Spinal cord (tissue), 9 donors: ENCODE measurements at regions not wholly inside any gene's neighbourhood (a gene's known extent, or its start where the extent isn't known, plus 50 kb on each side); places are given as distances from the start of the nearest gene placed in this dataset.

Experiments
- DNase-seq, 6 donors: peaks; one replicate each; pipeline versions ENCODE4 v3.0.0 to v3.0.0-alpha.2; 2013 to 2015; ENCODE audit warnings: low spot score in 6 of 6, low read depth in 4 of 6
- H3K27ac ChIP-seq: one replicate; pipeline ENCODE4 v1.5.1; 2013; ENCODE audit warnings: low read depth, low read length, control low read depth
- H3K27me3 ChIP-seq: one replicate; pipeline ENCODE4 v1.6.1; 2013; ENCODE audit warnings: low read length; ENCODE audit not compliant: control insufficient read depth, insufficient read depth
- H3K36me3 ChIP-seq: one replicate; pipeline ENCODE4 v1.6.1; 2013; ENCODE audit warnings: low read length; ENCODE audit not compliant: control insufficient read depth, insufficient read depth
- H3K4me1 ChIP-seq: one replicate; pipeline ENCODE4 v1.6.1; 2013; ENCODE audit warnings: low read length; ENCODE audit not compliant: control insufficient read depth, insufficient read depth
- H3K4me3 ChIP-seq: one replicate; pipeline ENCODE4 v1.5.1; 2013; ENCODE audit warnings: low read depth, low read length, control low read depth
- H3K9me3 ChIP-seq: one replicate; pipeline ENCODE4 v1.6.1; 2013; ENCODE audit warnings: low read length; ENCODE audit not compliant: control insufficient read depth, insufficient read depth
- WGBS: methylation state at CpG from one replicate; pipeline ENCODE4 v1.1.5; 2013; ENCODE audit warnings: missing lambda C conversion rate; ENCODE audit not compliant: insufficient coverage; 5-methylcytosine and 5-hydroxymethylcytosine counted together
- donor health status: healthy.

- H3K9me3 ChIP-seq = no peaks in the 10 kb centered on the region
- no peak overlapping the region for H3K4me3 ChIP-seq
- no peaks in the 10 kb centered on the region for H3K36me3 ChIP-seq
- H3K27me3 ChIP-seq = no peaks in the 10 kb centered on the region
- no peaks in the 10 kb centered on the region for H3K4me1 ChIP-seq
- DNase-seq = no peak
- no peak overlapping the region for H3K27ac ChIP-seq
- WGBS = no CpG with 5 or more reads among the region's 2 CpGs
Observed at GRCh38 chr5:83848941-83849340, 128.3 kb upstream of the HAPLN1 start.

GRCh38 chr5:83846624-83847350, 126.1 kb upstream of the HAPLN1 start:
- Histone ChIP-seq H3K9me3 (no peaks in the 10 kb centered on the region), H3K27ac (no peak overlapping the region), H3K4me1 (no peaks in the 10 kb centered on the region), H3K27me3 (no peaks in the 10 kb centered on the region), H3K36me3 (no peaks in the 10 kb centered on the region), H3K4me3 (no peak overlapping the region)
- no peak for DNase-seq
- 64% methylated on average over 1 of the region's 3 CpGs for WGBS

DNA sequence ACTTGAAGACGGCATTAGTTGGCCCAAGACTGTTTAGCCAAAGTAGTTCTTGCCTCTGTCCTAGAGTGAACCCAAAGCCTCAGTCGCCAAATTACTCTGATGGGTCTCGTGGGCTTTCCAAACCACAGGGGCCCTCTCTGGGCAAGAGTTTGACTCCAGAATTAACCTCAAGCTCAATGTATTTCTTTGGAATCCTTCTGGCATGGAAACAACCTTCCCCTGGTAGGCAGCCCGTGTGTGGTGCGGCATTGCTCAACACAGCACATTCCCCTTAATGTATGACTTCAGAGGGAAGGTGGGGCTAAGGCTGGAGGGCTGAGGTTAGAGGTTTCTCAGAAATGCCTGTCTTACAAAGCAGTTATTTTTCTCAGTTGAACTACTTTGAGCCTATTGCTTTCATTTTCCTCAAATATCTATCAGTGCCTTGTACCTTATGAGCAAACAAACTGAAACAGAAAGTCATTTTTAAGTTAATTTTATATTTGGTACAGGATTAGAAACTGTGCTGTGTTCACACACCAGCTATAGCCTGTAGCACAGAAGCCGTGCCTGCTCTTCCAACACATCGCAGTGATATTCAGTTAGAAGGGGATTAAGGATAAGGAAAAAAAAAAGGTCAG, 123.9 kb upstream of the HAPLN1 start:
- 94% methylated on average over 3 of the region's 7 CpGs for WGBS
- H3K4me3 ChIP-seq = no peak overlapping the region

DNA sequence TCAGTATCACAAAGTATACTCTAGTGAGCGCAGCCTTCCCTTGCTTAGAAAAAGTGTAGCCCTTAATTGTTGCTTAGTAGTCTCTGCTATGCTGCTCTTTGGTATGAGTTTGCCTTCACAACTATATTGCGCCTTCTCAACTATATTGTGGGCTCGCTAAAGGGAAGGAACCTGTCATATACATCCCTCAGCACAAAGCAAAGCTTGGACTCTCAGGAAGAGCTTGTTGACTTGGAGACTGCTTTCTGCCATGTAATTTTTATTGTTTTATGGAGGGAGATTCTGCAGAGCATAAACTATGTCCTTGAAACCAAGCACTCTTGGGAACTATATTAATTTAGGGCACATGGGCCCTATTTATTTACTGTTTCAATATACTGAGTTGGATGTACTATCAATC, 119.1 kb upstream of the HAPLN1 start:
- no peak for DNase-seq
- no CpG with 5 or more reads among the region's 3 CpGs for WGBS

More for the DNA sequence above, 123.9 kb upstream of the HAPLN1 start:
- H3K27ac ChIP-seq = no peak overlapping the region
- no peaks in the 10 kb centered on the region for H3K4me1 ChIP-seq
- no peaks in the 10 kb centered on the region for H3K36me3 ChIP-seq
- no peaks in the 10 kb centered on the region for H3K9me3 ChIP-seq
- no peaks in the 10 kb centered on the region for H3K27me3 ChIP-seq
- no peak for DNase-seq

DNA sequence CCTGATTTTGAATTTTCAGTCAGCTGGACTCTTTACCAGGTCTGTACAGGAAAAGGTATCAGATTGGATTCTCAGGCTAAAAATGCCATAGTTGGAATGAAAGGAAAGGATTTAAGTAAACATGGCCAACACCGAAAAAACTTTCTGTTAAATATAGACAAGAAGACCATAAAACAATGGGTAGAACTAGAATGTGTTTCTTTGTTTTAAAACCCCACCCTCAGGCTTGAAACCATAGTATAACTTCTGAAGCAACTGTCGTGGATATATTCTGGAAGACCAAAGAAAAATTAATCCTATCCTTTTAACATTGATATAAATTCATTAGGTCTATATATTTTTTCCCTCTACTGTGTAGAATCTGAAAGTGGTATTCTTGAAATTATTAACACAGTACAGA, 118.6 kb upstream of the HAPLN1 start:
- DNase-seq = no peak
- no peak overlapping the region for H3K4me3 ChIP-seq
- no peaks in the 10 kb centered on the region for H3K4me1 ChIP-seq
- H3K9me3 ChIP-seq = no peaks in the 10 kb centered on the region
- WGBS = no CpG with 5 or more reads among the region's 2 CpGs
- no peak overlapping the region for H3K27ac ChIP-seq
- H3K27me3 ChIP-seq = no peaks in the 10 kb centered on the region
- H3K36me3 ChIP-seq = no peaks in the 10 kb centered on the region

More for the DNA sequence above, 119.1 kb upstream of the HAPLN1 start:
- Histone ChIP-seq H3K36me3 (no peaks in the 10 kb centered on the region), H3K4me1 (no peaks in the 10 kb centered on the region), H3K9me3 (no peaks in the 10 kb centered on the region), H3K27me3 (no peaks in the 10 kb centered on the region), H3K27ac (no peak overlapping the region), H3K4me3 (no peak overlapping the region)

GRCh38 chr5:83837265-83837907, 116.7 kb upstream of the HAPLN1 start:
- Histone ChIP-seq H3K27ac (no peak overlapping the region), H3K27me3 (no peaks in the 10 kb centered on the region), H3K36me3 (no peaks in the 10 kb centered on the region), H3K4me1 (no peaks in the 10 kb centered on the region), H3K9me3 (no peaks in the 10 kb centered on the region), H3K4me3 (no peak overlapping the region)
- whole genome bisulfite sequencing = 88% methylated on average over 1 of the region's 4 CpGs
- DNase-seq = peak in 1 of 6 donors; percentile 58

DNA sequence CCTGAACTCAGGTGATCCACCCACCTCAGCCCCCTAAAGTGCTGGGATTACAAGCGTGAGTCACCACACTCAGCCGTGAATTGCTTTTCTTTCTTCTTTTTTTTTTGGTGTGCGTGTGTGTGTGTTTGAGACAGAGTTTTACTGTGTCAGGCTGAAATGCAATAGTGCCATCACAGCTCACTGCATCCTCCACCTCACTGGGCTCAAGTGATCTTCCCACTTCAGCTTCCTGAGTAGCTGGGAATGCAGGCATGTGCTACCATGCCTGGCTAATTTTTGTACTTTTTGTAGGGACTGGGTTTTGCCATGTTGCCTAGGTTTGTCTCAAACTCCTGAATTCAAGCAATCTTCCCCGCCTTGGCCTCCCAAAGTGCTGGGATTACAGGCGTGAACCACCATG, 113.7 kb upstream of the HAPLN1 start:
- no peaks in the 10 kb centered on the region for H3K9me3 ChIP-seq
- no CpG with 5 or more reads among the region's 5 CpGs for WGBS
- DNase-seq = no peak
- H3K27ac ChIP-seq = no peak overlapping the region
- H3K4me1 ChIP-seq = no peaks in the 10 kb centered on the region
- no peak overlapping the region for H3K4me3 ChIP-seq
- no peaks in the 10 kb centered on the region for H3K36me3 ChIP-seq
- no peaks in the 10 kb centered on the region for H3K27me3 ChIP-seq

- Histone ChIP-seq H3K9me3 (no peaks in the 10 kb centered on the region), H3K36me3 (no peaks in the 10 kb centered on the region), H3K4me3 (no peak overlapping the region), H3K4me1 (no peaks in the 10 kb centered on the region), H3K27ac (no peak overlapping the region), H3K27me3 (no peaks in the 10 kb centered on the region)
- no CpG with 5 or more reads among the region's 1 CpG for WGBS
- no peak for DNase-seq
Observed at GRCh38 chr5:83831834-83832233, 111.2 kb upstream of the HAPLN1 start.

- no peak overlapping the region for H3K27ac ChIP-seq
- no peaks in the 10 kb centered on the region for H3K27me3 ChIP-seq
- no peaks in the 10 kb centered on the region for H3K4me1 ChIP-seq
- WGBS = 83% methylated on average over 1 of the region's 1 CpG
- no peaks in the 10 kb centered on the region for H3K36me3 ChIP-seq
- no peaks in the 10 kb centered on the region for H3K9me3 ChIP-seq
- DNase-seq = no peak
- H3K4me3 ChIP-seq = no peak overlapping the region
Observed at GRCh38 chr5:83827111-83827557, 106.5 kb upstream of the HAPLN1 start.
